Ovary (tissue), 7 donors: ENCODE measurements at regions not wholly inside any gene's neighbourhood (a gene's known extent, or its start where the extent isn't known, plus 50 kb on each side); places are given as distances from the start of the nearest gene placed in this dataset.

ENCODE experiments used
- DNase-seq, 5 donors: peaks; one replicate each; pipeline ENCODE4 v3.0.0-alpha.2; 2019 to 2020
- H3K27ac ChIP-seq, 2 donors: fragments of 200-600 bp; one replicate each; pipeline versions ENCODE4 v1.5.1 to v1.8.0; 2019 to 2022
- H3K27me3 ChIP-seq: fragments of 200-600 bp; one replicate; pipeline ENCODE4 v1.8.0; 2022
- H3K36me3 ChIP-seq: fragments of 200-600 bp; sonication (generic); one replicate; pipeline ENCODE4 v1.5.1; 2019
- H3K4me1 ChIP-seq: one replicate; pipeline ENCODE4 v1.8.1; 2013; ENCODE audit warnings: mild to moderate bottlenecking, moderate library complexity; ENCODE audit not compliant: insufficient read depth
- H3K4me3 ChIP-seq: fragments of 200-600 bp; sonication (generic); one replicate; pipeline ENCODE4 v1.5.1; 2017
- H3K9me3 ChIP-seq, 2 donors: fragments of 200-600 bp in 1 of 2; sonication (generic) in 1 of 2; one replicate each; pipeline versions ENCODE4 v1.5.1 to v1.8.1; 2013 to 2019; ENCODE audit warnings: mild to moderate bottlenecking in 1 of 2, moderate library complexity in 1 of 2
- EP300 ChIP-seq: sonication (generic); formaldehyde crosslinking; IDR thresholded peaks from one replicate; pipeline ENCODE4 v1.6.1; 2017; ENCODE audit warnings: antibody characterized with exemption
- POLR2A ChIP-seq: fragments of 450-650 bp; IDR thresholded peaks from one replicate; pipeline ENCODE4 v1.6.1; 2017; ENCODE audit warnings: antibody characterized with exemption, mild to moderate bottlenecking, moderate library complexity
- WGBS, 3 donors: extraction: QIAGEN DNeasy Blood & Tissue Kit in 1 of 3; methylation state at CpG; one replicate each; pipeline versions ENCODE4 v1.1.5 to v1.1.7; 2013 to 2017; 5-methylcytosine and 5-hydroxymethylcytosine counted together
- intact Hi-C, 4 donors: fragments of 100-400 bp; cut with DNase I; formaldehyde crosslinking; loops; one replicate each; pipeline versions ENCODE4 v1.11.0 to v1.15.1; 2022 to 2023
- TF ChIP-seq, protein P1 (sequence below), 3 donors: fragments of 450-650 bp in 2 of 3; fragments of 200-600 bp in 1 of 3; IDR thresholded peaks; one replicate each; pipeline versions ENCODE4 v1.5.1 to v1.8.0; 2016 to 2022; ENCODE audit warnings: antibody characterized with exemption in 3 of 3, mild to moderate bottlenecking in 1 of 3
- donor health status: DM: no; HTN: no; CAD: no; lungs with moderate emphysema.
- donor health status: DM: no; HTN: no; CAD: no.
- donor health status: Bipolar disorder and iron deficiency.
- donor health status: DM: no; HTN: no; CAD: no.
- donor health status: DM: yes; HTN: yes; CAD: no.

DNA sequence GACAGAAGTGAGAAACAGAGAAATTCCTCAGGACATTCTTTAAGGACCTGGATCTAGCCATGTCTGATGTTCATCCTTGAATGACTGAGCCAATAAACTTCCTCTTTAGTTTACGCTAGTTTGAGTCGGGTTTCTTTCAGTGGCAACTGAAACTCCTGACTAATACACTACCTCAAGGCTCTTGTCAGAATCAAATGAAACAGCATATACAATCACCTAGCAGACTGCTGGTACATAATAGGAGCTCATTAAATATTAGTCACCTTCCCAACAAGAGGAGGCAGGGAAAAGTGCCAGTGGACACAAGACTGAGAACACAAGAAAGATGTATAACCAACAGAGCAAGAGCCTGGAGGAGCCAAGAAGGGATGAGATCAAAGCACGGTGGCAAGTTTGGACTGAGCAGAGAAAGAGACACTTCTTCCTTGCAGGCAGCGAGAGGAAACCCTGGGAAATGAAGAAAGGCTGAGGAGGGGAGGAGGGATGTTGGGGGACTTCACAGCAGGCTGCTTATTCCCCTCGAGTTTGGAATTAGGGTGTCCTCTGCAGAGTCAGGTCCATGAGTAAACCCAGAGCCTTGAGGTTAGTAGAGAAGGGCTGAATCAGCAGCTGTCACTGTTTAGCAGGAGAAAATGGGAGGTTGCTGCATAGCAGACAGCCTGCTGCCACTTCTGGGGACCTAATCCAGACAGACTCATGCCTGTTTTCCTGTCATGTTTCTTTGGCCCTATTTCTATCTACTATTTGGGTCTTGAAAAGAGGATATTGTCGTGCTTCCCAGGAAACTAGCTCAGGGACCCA, 73.3 kb downstream of the MRPL46 start:
- Histone ChIP-seq H3K9me3 (no peaks in the 10 kb centered on the region), H3K4me1 (peaks cover 2% of the 10 kb centered on the region), H3K4me3 (no peak overlapping the region), H3K27me3 (no peaks in the 10 kb centered on the region), H3K27ac (no peak overlapping the region), H3K36me3 (no peaks in the 10 kb centered on the region)
- DNase-seq = no peak
- 59 to 75% (median 67%) methylated on average over 6 of the region's 6 CpGs for WGBS, 3 donors
- TF ChIP-seq POLR2A (no peak), EP300 (no peak)
- intact Hi-C loops = no loop called here

DNA sequence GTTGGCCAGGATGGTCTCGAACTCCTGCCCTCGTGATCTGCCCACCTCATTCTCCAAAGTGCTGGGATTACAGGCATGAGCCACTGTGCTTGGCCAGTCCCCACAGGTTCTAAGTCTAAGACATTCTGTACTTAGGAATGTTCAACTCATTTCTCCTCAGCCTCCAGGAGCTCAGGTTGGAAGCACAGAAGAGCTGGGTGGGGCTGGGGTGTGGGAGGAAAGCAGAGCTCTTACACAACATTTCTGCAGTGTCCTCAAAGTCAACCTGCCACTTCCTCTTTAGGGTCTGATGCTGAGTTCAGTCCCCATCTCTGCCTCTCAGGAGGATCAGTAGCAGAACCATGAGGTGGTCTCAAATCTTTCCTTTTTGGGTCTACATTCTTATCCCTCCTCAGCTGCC, 75.5 kb downstream of the MRPL46 start:
- TF ChIP-seq, protein P1, sequence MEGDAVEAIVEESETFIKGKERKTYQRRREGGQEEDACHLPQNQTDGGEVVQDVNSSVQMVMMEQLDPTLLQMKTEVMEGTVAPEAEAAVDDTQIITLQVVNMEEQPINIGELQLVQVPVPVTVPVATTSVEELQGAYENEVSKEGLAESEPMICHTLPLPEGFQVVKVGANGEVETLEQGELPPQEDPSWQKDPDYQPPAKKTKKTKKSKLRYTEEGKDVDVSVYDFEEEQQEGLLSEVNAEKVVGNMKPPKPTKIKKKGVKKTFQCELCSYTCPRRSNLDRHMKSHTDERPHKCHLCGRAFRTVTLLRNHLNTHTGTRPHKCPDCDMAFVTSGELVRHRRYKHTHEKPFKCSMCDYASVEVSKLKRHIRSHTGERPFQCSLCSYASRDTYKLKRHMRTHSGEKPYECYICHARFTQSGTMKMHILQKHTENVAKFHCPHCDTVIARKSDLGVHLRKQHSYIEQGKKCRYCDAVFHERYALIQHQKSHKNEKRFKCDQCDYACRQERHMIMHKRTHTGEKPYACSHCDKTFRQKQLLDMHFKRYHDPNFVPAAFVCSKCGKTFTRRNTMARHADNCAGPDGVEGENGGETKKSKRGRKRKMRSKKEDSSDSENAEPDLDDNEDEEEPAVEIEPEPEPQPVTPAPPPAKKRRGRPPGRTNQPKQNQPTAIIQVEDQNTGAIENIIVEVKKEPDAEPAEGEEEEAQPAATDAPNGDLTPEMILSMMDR (IDR thresholded peaks at IDR 0.05) = no peak
- TF ChIP-seq EP300 (no peak), POLR2A (no peak)
- H3K4me3 ChIP-seq = no peak overlapping the region
- no peaks in the 10 kb centered on the region for H3K9me3 ChIP-seq
- peaks cover 2% of the 10 kb centered on the region for H3K4me1 ChIP-seq
- H3K36me3 ChIP-seq = no peaks in the 10 kb centered on the region
- H3K27me3 ChIP-seq = no peaks in the 10 kb centered on the region
- DNase-seq = no peak
- H3K27ac ChIP-seq = no peak overlapping the region
- intact Hi-C loops = no loop called here
- 88 to 94% (median 93%) methylated on average over 2 of the region's 2 CpGs for WGBS, 3 donors

DNA sequence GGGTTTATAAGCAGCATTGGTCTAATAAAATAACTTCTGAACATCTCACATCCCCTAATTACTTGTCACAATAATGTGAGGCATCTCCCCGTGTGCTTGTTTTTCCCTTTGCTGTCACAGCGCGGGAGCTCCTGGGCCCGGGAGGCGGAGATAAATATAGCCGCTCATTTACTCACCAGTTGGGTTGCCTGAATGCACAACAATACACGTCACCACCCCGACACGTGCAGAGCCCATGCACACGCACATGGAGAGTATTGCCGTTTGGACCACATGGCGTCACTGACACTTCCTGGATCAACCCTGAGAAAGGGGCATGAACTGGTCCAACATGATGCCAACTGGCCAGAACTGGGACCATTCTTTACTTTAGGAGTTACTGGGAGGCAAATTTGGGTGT, 76.2 kb downstream of the MRPL46 start:
- intact Hi-C loops = no loop called here
- no peaks in the 10 kb centered on the region for H3K36me3 ChIP-seq
- no peaks in the 10 kb centered on the region for H3K9me3 ChIP-seq
- H3K27ac ChIP-seq = no peak overlapping the region
- TF ChIP-seq, protein P1 (IDR thresholded peaks at IDR 0.05) = no peak
- TF ChIP-seq EP300 (no peak), POLR2A (no peak)
- H3K27me3 ChIP-seq = no peaks in the 10 kb centered on the region
- DNase-seq = no peak
- H3K4me3 ChIP-seq = no peak overlapping the region
- peaks cover 2% of the 10 kb centered on the region for H3K4me1 ChIP-seq
- 82 to 92% (median 84%) methylated on average over 12 of the region's 12 CpGs for WGBS, 3 donors

DNA sequence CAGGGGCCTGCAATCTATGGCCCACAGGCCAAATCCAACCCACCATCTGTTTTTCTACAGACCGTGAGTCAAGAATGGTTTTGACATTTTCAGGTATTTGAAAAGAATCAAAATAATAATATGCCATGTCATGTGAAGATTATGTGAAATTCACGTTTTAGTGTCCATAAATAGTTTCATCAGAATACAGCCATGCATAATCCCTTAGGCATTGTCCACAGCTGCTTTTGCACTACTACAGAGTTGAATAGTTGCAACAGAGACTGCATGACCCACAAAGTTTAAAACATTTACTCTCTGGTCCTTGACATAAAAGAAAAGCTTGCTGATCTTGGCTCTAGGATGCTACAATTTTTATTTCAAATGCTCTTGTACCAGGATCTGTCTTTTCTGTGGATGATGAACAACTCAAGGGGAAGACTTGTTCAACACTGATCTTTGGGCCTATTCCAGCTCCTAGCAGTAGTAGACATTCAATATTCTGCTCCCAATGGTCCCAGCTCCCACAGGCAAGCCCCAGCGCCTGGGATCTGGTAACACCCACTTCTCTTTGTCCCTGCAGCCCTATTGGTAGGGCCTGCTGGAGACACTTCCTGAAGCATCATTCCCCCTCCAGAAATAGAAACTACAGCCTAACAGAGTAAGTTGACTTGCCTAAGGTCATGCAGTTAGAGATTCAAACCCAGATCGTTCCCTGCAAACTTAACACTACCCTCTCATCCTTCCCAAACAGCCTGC, 76.9 kb downstream of the MRPL46 start:
- 55 to 65% (median 63%) methylated on average over 4 of the region's 4 CpGs for WGBS, 3 donors
- Histone ChIP-seq H3K27ac (no peak overlapping the region), H3K4me1 (peaks cover 2% of the 10 kb centered on the region), H3K27me3 (no peaks in the 10 kb centered on the region), H3K36me3 (no peaks in the 10 kb centered on the region), H3K9me3 (no peaks in the 10 kb centered on the region), H3K4me3 (no peak overlapping the region)
- TF ChIP-seq EP300 (no peak), POLR2A (no peak)
- TF ChIP-seq, protein P1 (IDR thresholded peaks at IDR 0.05) = no peak
- intact Hi-C loops = no loop called here
- DNase-seq = no peak

DNA sequence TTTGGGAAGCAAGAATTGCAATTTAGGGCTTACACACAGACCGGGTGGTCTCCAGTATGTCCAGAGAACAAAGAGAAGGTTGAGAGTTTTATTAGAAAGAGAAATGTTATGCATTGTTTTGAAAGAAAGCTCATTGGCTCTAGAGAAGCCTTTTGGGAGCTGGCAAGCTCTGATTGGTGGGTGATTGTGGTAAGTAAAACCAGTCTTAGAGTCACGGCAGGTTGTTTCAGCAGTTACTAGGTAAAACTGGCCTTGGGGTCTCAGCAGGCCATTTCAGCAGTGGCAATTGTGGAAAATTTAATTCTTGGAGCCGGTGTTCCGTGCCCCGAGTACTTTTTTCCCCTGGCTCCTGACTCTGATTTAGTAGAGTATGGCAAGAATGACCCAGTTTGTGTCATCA, 78.1 kb downstream of the MRPL46 start:
- 84 to 90% (median 86%) methylated on average over 5 of the region's 5 CpGs for WGBS, 3 donors
- H3K27ac ChIP-seq = no peak overlapping the region
- TF ChIP-seq, protein P1 (IDR thresholded peaks at IDR 0.05) = no peak
- TF ChIP-seq EP300 (no peak), POLR2A (no peak)
- no peaks in the 10 kb centered on the region for H3K27me3 ChIP-seq
- intact Hi-C loops = no loop called here
- no peaks in the 10 kb centered on the region for H3K4me1 ChIP-seq
- DNase-seq = no peak
- H3K4me3 ChIP-seq = no peak overlapping the region
- H3K9me3 ChIP-seq = no peaks in the 10 kb centered on the region
- no peaks in the 10 kb centered on the region for H3K36me3 ChIP-seq
